ENCODE measurements at regions not wholly inside any gene's neighbourhood (a gene's known extent, or its start where the extent isn't known, plus 50 kb on each side); places are given as distances from the start of the nearest gene placed in this dataset.
A peak's percentile ranks its signal among the peaks of the same experiment; 100 is the strongest.

GRCh38 chrX:13198056-13198761 lies 121.6 kb downstream of the ATXN3L start:
- H3K4me2 ChIP-seq, result no peak overlapping the region
- TF ChIP-seq EP300 (IDR thresholded peaks at IDR 0.05) (no peak), ZSCAN20 (CRISPR knock-in tag; IDR thresholded peaks at IDR 0.05) (no peak), RCOR1 (IDR thresholded peaks at IDR 0.05; ENCODE audit: low read depth, low read length) (no peak), MAFK (IDR thresholded peaks at IDR 0.05; ENCODE audit: partially characterized antibody) (no peak), CBX2 (IDR thresholded peaks at IDR 0.05; ENCODE audit: borderline replicate concordance, low read depth) (no peak), KDM5A (IDR thresholded peaks at IDR 0.05) (no peak), ESRRA (IDR thresholded peaks at IDR 0.05; ENCODE audit: borderline replicate concordance, low read length) (no peak), NFE2L2 (conservative IDR thresholded peaks at IDR 0.05; ENCODE audit: low read length) (no peak), JUN (IDR thresholded peaks at IDR 0.05) (no peak), KDM1A (IDR thresholded peaks at IDR 0.05; ENCODE audit: low read depth) (no peak), NPAS2 (CRISPR knock-in tag; IDR thresholded peaks at IDR 0.05; ENCODE audit: borderline replicate concordance) (no peak)
- POLR2A ChIA-PET, result no interaction called here
- WGBS (ENCODE audit: missing lambda C conversion rate), result 90% methylated on average over 4 of the region's 4 CpGs
- CTCF ChIA-PET, result interaction anchor here (1.7 kb wide), 1 partner anchor 251 kb away, joined by 5 read pairs; no protein-coding TSS in a partner anchor
- no peaks in the 10 kb centered on the region for H3K9me3 ChIP-seq
- peaks cover 22% of the 10 kb centered on the region for H3K4me1 ChIP-seq
- no peak for DNase-seq (ENCODE audit: low read depth in 1 of 2, low spot score in 1 of 2)
- ATAC-seq, result no peak
- H3K4me3 ChIP-seq, result no peak overlapping the region
- no peak overlapping the region; a peak in 1 of 6 replicates for H3K27ac ChIP-seq
- peak; percentile 18 for FAIRE-seq

- Histone ChIP-seq H3K9me3 (no peaks in the 10 kb centered on the region), H3K27ac (no peak overlapping the region), H3K4me2 (no peak overlapping the region), H3K4me3 (no peak overlapping the region), H3K4me1 (peaks cover 22% of the 10 kb centered on the region)
- 86% methylated on average over 2 of the region's 2 CpGs for WGBS (ENCODE audit: missing lambda C conversion rate)
- DNase-seq (ENCODE audit: low read depth in 1 of 2, low spot score in 1 of 2) (no peak), FAIRE-seq (no peak), ATAC-seq (no peak)
- TF ChIP-seq TFCP2L1 (CRISPR knock-in tag; IDR thresholded peaks at IDR 0.05) (no peak), CHD2 (IDR thresholded peaks at IDR 0.05; ENCODE audit: low read length, partially characterized antibody) (no peak), KDM5A (IDR thresholded peaks at IDR 0.05) (no peak)
- CTCF ChIA-PET, result interaction anchor here (1.7 kb wide), 1 partner anchor 250 kb away, joined by 5 read pairs; no protein-coding TSS in a partner anchor
- POLR2A ChIA-PET, result no interaction called here
These were observed 123.1 kb downstream of the ATXN3L start for GRCh38 chrX:13196782-13197181.

- peak overlapping the region; percentile 47 to 51; a peak in 2 of 6 replicates for H3K27ac ChIP-seq
- H3K4me3 ChIP-seq, result no peak overlapping the region
- WGBS (ENCODE audit: missing lambda C conversion rate), result 74% methylated on average over 3 of the region's 3 CpGs
- H3K4me1 ChIP-seq, result peaks cover 24% of the 10 kb centered on the region
- CTCF ChIA-PET, result no interaction called here
- DNase-seq (ENCODE audit: low read depth in 1 of 2, low spot score in 1 of 2) (no peak), ATAC-seq (no peak), FAIRE-seq (no peak)
- POLR2A ChIA-PET, result no interaction called here
- no peak for TF ChIP-seq JUN (IDR thresholded peaks at IDR 0.05)
- no peak for TF ChIP-seq USF2 (IDR thresholded peaks at IDR 0.05)
- no peak for TF ChIP-seq FOSL2 (IDR thresholded peaks at IDR 0.05)
- no peak for TF ChIP-seq FOSL2 (CRISPR knock-in tag; IDR thresholded peaks at IDR 0.05)
- no peak for TF ChIP-seq CHD4 (IDR thresholded peaks at IDR 0.05; ENCODE audit: borderline replicate concordance)
- no peak for TF ChIP-seq CTCF (IDR thresholded peaks at IDR 0.05)
- TF ChIP-seq MAFK (IDR thresholded peaks at IDR 0.05; ENCODE audit: partially characterized antibody), result no peak
- TF ChIP-seq FOXS1 (CRISPR knock-in tag; IDR thresholded peaks at IDR 0.05), result no peak
- TF ChIP-seq KDM5A (IDR thresholded peaks at IDR 0.05), result no peak
- TF ChIP-seq ELK1 (IDR thresholded peaks at IDR 0.05; ENCODE audit: low read depth, low read length), result no peak
- no peaks in the 10 kb centered on the region for H3K9me3 ChIP-seq
- H3K4me2 ChIP-seq, result no peak overlapping the region; the same call in 2 of the 3 replicates
These were observed 124.5 kb downstream of the ATXN3L start for GRCh38 chrX:13195340-13195739.
